SH-SY5Y (cell line): ENCODE measurements at regions not wholly inside any gene's neighbourhood (a gene's known extent, or its start where the extent isn't known, plus 50 kb on each side); places are given as distances from the start of the nearest gene placed in this dataset.

Source experiments
- GATA2 ChIP-seq: IDR thresholded peaks from 2 replicates; pipeline ENCODE4 v1.6.1; 2011; ENCODE audit warnings: mild to moderate bottlenecking, low read depth, low read length
- GATA3 ChIP-seq: IDR thresholded peaks from 2 replicates; pipeline ENCODE4 v1.6.1; 2011; ENCODE audit warnings: low read depth, mild to moderate bottlenecking, low read length, moderate library complexity

GRCh38 chr2:220940646-220941045 is 631.5 kb downstream of the EPHA4 start:
- no peak for TF ChIP-seq GATA2
- no peak for TF ChIP-seq GATA3
